ENCODE measurements at regions not wholly inside any gene's neighbourhood (a gene's known extent, or its start where the extent isn't known, plus 50 kb on each side); places are given as distances from the start of the nearest gene placed in this dataset.

GRCh38 chr20:50313827-50314677 is 123.4 kb downstream of the CEBPB start:
- DNase-seq = no peak

DNA sequence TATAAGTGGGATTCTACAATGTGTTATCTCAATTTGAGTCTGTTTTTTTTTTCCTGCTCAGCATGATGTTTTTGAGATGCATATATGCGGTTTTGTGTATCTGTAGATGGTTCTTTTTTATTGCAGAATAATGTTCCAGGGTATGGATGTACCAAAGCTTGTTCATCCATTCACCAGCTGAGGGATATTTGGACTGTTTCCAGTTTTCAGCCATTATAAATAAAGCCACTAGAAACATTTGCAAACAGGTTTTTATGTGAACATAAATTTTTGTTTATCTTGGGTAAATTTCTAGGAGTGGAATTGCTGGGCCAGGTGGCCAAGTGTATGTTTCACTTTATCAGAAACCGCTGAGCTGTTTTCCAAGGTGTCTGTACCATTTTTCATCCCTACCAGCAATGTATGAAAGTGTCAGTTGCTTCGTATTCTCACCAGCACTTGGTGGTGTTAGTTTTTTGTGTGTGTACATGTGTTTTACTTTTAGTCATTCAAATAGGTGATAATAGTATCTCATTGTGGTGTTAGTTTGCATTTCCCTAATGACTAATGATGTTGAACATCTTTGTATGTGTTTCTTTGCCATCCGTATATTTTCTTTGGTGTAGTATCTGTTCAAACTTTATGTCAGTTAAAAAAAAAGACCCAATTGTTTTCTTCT is 124.2 kb downstream of the CEBPB start:
- no peak for DNase-seq

GRCh38 chr20:50315586-50316551 is 125.2 kb downstream of the CEBPB start:
- DNase-seq = no peak

- no peak for DNase-seq
Measured at GRCh38 chr20:50317116-50317515, 126.5 kb downstream of the CEBPB start.

DNA sequence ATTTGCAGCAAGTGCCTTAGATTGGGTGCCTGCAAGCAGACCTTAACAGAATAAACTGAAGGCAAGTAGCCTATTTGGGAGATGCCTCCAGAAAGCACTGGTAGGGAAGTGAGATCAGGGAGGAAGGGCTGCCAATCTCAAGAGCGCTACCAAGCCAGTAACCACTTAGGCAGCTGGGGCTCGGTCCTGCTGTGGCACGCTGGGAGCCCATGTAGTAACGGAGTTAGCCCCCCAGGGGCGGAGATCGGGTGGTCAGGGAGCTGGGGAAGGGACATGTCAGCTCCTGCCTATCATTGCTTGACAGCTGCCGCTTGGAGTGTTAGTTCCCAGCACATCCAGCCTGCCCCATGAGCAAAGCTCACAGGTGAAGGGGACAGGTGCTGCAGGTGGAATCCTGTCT is 127.0 kb downstream of the CEBPB start:
- DNase-seq = no peak

GRCh38 chr20:50318710-50319109 is 128.1 kb downstream of the CEBPB start:
- DNase-seq = no peak

- no peak for DNase-seq
Measured at GRCh38 chr20:50320005-50320900, 129.6 kb downstream of the CEBPB start.

DNA sequence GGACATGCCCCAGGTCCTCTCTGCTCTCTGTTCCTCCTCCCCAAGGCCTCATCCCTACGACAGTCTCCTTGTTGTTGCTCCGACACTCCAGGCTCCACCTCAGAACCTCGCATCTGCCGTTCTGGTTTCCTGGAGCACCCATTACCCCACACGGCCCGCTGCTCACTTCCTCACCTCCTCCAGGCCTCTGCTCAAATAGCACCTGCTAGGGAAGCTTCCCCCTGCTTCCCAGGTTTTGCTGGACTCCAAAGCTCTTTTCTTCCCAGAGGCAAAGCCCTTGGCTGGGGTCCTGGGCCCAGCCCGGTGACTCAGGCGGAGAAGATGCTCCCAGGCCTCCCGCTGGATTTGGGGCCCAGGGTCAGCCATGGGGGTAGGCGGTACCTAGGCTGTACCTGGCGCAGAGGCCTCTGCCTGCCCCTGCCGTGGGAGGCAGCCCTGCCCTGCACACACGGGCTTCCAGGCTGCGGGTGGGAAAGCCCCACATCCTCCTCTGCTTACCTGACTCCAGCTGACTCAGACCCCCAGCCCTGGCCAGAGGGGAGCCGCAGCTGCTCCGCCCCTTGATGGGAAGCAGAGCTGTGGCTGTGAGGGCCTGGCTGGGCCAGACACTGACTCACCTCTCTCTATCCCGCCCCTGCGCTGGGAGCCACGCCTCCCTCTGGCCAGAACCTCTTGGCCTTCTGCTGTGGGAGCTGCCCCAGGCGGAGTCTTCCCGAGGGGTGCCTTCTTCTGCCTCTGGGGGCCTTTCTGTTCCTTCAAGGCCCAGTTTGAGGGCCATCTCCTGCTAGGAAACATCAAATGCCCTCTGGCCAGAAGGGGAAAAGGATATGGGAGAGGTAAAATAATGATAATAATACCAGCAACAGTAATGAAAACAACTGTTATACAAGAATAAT is 130.5 kb downstream of the CEBPB start:
- peak; percentile 44 for DNase-seq

GRCh38 chr20:50321797-50322480 is 131.3 kb downstream of the CEBPB start:
- DNase-seq = no peak

- no peak for DNase-seq
Measured at GRCh38 chr20:50322703-50323131, 132.1 kb downstream of the CEBPB start.

- no peak for DNase-seq
Measured at GRCh38 chr20:50323209-50323608, 132.6 kb downstream of the CEBPB start.

DNA sequence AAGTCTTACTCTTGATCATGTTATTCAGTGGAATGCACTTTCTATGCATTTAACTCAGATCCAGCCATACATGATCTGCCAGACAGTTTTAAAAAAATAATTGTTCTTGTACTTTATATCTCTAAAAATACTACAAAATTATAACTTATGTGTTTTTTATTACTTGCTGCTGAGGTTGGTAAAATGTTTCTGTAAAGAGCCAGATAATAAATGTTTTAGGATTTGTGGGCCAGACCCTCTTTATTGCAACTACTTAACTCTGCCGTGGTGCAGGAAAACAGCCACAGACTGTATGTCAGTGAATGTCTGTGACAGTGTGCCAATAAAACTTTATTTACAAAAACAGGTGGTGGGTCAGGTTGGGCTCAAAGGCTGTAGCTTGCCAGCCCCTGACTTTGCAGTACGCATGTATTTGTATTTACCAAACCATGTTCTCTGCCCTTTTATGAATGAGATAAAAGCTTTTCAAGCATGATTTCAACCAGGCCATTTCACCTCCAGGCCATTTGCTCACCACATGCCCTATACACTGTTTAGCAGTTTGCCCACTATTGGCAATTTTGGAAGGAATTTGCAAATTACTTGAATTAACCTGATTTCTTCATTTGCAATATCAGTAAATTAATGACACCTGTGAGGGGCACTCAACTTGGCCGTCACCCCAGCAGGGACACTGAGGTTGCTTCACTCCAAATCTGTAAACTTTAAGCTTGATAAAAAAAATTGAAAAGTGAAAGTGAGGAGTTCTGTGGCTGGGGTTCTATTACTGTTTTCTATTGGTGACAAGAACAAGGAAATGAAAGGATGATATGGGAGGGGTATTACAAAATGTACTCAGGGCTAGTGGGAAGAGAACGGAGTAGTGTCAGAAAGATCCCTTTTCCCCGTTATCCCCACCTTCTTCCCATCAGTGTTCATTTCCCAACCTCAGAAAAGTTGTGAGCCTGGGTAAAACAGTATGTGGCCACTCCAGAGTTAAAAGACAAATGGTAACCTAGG is 133.4 kb downstream of the CEBPB start:
- no peak for DNase-seq

DNA sequence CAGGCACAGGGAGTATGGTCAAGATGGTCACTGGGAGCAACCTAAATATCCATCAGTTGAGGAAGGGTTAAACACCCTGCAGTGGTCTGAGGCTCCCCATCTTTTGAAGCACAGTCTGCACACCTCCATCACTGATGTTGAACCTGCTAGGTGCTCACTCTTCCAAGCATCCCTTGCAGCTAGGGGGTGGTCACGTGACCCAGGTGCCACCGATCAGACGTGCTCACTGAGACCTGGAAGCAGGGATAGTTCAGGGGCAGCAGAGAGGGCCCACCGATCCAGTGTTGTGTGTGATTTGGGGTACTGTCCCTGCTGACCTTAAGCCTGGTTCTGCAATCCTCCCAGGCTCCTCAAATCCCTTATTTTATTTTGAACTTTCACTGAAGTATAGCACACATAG is 134.6 kb downstream of the CEBPB start:
- DNase-seq = no peak

- no peak for DNase-seq
Measured at GRCh38 chr20:50325651-50326050, 135.0 kb downstream of the CEBPB start.

DNA sequence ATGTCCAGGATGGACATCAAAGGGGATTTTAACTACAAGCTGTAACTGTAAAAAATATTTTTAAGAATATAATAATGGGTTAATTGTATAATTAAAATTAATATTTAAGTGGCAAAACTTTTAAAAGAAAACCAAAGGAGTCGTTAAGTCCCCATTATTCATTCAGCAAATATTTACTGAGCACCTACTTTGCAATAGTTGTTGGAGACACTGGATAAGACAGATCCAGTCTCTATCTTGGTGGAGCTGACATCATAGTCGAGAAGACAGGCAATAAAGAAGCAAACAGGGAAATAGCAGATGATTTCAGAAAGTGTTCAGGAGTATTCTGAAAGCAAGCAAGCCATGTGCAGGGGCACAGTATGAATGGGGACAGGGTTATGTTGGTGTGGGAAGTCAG is 137.0 kb downstream of the CEBPB start:
- no peak for DNase-seq

GRCh38 chr20:50328222-50328979 is 137.8 kb downstream of the CEBPB start:
- no peak for DNase-seq

GRCh38 chr20:50328996-50329898 is 138.6 kb downstream of the CEBPB start:
- DNase-seq = no peak

All from activated CD4-positive, alpha-beta T cell treated with anti-CD3 and anti-CD28 coated beads, Interleukin-2, Interleukin-6, amounts not matched to agents 100 ng/mL and 50 ng/mL, durations not matched to agents 16 hours and 8 hours (primary cell).